ENCODE measurements at regions not wholly inside any gene's neighbourhood (a gene's known extent, or its start where the extent isn't known, plus 50 kb on each side); places are given as distances from the start of the nearest gene placed in this dataset.

DNA sequence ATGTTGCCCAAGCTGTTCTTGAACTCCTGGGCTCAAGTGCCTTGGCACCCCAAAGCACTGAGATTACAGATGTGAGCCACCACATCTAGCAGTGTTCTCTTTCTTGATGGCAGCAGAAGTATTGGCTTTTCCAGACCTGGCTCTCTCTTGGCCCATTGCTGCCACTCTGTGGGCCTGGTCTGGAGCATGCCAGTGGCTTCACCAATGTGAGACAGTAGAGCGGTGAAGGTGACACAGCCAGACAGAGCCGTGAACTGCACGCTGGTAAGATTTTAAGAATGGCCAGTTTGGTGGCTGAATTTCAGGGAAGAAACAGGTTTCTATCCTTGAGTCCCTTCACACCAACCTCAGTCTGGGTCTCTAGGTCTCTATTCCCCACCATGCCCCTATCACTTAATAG is 552.7 kb upstream of the NRP1 start:
- no peak for TF ChIP-seq CTCF (IDR thresholded peaks at IDR 0.05)

- no peak for TF ChIP-seq CTCF (IDR thresholded peaks at IDR 0.05)
Measured at GRCh38 chr10:33886299-33886698, 551.8 kb upstream of the NRP1 start.

GRCh38 chr10:33884604-33885003 is 550.1 kb upstream of the NRP1 start:
- TF ChIP-seq CTCF (IDR thresholded peaks at IDR 0.05): no peak

DNA sequence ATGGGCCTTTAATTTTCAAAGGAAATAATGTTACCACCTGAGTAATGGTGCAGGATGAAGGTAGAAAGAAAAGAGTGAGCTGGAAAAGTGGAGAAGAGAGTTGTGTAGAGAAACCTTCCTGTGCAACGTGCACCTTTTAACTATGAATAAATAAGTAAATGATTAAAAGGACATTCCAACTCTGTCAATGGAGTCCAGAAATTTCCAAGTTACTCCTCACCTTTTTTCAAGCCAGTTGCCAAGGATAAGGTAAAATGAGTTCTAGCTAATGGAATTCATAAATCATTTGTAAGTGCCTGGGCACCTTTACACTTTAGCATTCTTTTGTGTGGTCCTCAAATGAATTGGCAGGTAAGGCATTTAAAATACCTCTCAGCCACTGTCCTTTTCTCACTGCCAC is 549.4 kb upstream of the NRP1 start:
- no peak for TF ChIP-seq CTCF (IDR thresholded peaks at IDR 0.05)

DNA sequence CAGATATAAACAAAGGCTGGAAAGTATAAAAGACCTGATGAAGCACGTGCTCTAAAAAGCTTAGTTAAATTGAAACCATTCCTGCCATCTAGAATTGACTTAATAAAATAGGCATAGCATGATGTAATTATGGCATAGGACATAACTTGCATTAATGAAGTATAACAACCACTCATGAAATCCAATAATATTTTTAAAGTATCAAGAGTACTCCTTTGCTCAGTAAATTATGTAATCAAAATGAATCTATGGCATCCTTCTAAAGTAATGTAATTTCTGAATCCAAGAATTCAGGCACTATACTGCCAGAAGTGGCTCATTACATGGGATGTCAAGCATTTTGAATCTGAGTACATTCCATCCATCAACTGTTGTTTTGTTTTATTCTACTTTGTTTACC is 548.5 kb upstream of the NRP1 start:
- TF ChIP-seq CTCF (IDR thresholded peaks at IDR 0.05): no peak

GRCh38 chr10:33880291-33880690 is 545.8 kb upstream of the NRP1 start:
- no peak for TF ChIP-seq CTCF (IDR thresholded peaks at IDR 0.05)

DNA sequence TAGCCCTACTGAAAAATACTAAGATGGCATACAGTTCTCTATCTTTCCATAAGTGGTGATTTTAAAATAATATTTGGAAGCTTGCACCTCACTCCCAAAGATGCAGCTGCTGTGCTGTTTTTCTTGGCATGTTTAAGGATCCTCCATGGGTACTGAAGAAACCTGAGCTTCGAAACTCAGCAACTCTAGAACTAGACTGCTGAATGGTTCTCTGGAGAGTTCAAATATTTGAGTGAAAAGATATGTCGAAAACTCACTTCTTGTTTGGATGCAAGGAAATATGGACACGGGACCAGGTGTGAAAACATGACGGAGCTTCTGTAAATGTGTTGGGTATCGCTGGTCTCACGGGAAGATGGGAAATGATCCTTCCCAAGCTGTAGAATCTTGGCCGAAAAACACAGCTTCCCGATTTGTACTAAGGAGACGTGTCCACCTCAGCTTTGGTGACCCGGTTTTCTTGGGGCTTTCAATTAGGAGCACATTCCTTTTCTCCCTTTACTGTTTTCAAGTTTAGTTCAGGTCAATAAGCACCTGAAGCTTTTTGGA is 543.8 kb upstream of the NRP1 start:
- no peak for TF ChIP-seq CTCF (IDR thresholded peaks at IDR 0.05)
